Fibroblast of the aortic adventitia (primary cell): ENCODE measurements at regions not wholly inside any gene's neighbourhood (a gene's known extent, or its start where the extent isn't known, plus 50 kb on each side); places are given as distances from the start of the nearest gene placed in this dataset.

Experiments used
- DNase-seq: peaks from one replicate; pipeline ENCODE4 v3.0.0-alpha.2; 2010; ENCODE audit warnings: low read depth
- H3K4me3 ChIP-seq: 2 replicates; pipeline ENCODE4 v1.5.1; 2011; ENCODE audit warnings: low read depth, mild to moderate bottlenecking, control low read depth, low read length, moderate library complexity
- TF ChIP-seq, protein P1 (sequence below): IDR thresholded peaks from 2 replicates; pipeline ENCODE4 v1.5.1; 2011; ENCODE audit warnings: mild to moderate bottlenecking, low read length, control low read depth, inconsistent platforms; ENCODE audit not compliant: insufficient read depth

DNA sequence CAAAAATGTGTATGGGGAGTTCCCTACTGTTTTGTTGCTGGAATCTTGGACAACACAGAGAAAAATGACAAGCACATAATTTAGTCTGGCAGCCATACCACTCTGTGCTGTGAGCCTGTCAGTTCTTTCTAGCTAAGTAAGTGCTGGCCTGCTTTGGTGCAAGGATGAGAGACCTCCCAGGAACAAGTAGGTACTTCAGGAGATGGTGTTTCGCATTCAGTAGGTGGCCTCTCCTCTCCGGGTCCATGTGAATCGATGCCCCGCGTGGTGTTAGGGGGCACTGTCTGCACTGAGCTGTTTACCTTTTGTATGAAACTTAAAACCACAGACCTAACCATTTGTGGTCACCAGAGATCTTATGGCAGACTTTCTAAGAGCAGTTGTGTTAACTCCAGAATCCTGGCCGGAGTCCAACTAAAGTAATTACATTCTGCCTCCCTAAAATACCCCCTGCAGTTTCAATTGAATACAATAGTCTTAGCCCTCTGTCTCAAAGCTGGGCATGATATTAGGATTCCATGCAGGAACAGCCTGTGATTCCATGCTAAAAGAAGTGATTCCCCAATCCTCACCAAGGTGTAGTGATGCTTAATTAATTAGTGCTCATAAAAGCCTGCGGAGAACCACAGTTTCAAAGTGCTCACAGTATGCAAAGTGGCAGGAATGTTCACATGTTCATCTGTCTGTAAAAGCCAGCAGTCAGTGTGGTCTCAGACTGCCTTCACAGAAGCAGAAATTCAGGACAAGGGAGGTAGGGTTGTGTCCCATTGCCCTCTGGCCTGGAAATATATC is 64.2 kb downstream of the LLPH start:
- no peak overlapping the region for H3K4me3 ChIP-seq
- TF ChIP-seq, protein P1, sequence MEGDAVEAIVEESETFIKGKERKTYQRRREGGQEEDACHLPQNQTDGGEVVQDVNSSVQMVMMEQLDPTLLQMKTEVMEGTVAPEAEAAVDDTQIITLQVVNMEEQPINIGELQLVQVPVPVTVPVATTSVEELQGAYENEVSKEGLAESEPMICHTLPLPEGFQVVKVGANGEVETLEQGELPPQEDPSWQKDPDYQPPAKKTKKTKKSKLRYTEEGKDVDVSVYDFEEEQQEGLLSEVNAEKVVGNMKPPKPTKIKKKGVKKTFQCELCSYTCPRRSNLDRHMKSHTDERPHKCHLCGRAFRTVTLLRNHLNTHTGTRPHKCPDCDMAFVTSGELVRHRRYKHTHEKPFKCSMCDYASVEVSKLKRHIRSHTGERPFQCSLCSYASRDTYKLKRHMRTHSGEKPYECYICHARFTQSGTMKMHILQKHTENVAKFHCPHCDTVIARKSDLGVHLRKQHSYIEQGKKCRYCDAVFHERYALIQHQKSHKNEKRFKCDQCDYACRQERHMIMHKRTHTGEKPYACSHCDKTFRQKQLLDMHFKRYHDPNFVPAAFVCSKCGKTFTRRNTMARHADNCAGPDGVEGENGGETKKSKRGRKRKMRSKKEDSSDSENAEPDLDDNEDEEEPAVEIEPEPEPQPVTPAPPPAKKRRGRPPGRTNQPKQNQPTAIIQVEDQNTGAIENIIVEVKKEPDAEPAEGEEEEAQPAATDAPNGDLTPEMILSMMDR: peak; percentile 12
- peak; percentile 72 for DNase-seq

DNA sequence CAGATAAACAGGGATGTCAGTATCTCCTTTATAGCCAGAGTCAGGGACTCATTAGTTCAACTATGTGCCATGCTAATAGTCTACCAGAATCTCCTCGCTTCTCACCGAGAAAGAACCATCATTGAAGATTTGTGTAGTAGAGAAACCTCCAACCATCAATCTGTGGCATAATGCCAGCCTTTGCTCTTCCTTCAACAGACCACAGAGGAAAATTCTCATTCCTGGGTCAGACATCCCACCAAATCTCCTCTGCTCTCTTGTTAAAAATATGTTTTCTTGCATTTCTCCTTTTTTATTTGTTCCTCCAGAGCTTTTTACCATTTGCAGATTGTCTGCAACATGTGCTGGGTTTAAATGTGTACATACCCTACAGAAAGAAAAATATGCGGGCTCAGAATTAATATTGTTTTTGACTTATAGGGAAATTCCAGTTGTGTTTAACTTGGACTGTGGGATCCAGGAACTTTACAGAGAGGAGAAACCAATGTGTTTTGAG is 64.9 kb downstream of the LLPH start:
- peak; percentile 53 for DNase-seq
- TF ChIP-seq, protein P1: no peak
- no peak overlapping the region for H3K4me3 ChIP-seq

DNA sequence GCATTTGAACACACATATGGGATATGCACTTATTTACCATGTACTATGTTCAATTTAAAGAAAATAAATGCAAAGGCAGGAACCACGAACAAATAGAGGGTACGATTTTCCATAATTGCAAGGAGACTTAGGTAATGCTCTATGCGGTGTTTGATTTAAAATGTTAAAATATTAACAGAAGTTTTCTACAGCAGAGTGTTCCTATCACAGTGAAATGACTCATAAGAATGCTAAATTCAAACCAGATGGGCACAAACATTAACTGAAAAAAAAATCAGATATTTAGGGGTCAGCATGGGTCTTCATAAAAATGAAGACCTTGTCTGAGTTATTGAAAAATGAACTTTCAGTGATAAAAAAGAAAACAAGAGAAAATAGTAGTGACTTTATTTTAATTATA is 65.4 kb downstream of the LLPH start:
- TF ChIP-seq, protein P1: no peak
- H3K4me3 ChIP-seq: no peak overlapping the region
- peak; percentile 57 for DNase-seq

DNA sequence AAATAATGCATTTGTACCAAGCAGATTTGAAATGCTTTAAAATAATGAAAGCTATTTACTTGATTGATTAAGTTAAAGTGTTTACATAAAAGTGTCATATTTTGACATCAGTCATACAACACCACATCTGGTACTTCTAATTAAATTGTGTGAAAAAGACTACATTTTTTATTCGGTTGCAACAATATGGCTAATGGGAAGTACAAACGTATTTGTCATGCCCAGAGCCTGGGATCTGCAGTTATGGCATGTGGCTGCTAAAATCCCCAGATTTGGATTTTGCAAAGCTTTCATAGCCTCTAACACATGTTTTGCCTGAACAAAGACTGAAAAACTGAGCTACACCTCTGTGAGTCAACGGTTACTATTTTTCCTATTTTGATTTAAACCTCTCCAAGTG is 66.6 kb downstream of the LLPH start:
- H3K4me3 ChIP-seq: no peak overlapping the region
- DNase-seq: no peak
- TF ChIP-seq, protein P1: no peak

DNA sequence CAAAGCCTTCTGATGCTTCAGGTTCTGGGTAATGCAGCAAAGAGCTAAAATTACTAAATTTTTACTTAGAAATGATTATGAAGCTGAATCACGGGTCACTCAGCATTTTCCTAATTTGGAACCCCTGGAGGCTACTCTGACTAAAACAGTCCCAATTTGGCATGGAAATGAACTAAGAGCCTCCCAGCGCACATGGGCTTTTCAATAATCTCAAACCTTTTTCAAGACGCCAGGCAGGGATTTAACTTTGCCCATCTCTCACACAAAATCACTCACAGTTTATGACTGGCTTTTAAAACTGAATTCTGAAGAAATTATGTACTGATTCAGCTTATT is 68.3 kb downstream of the LLPH start:
- TF ChIP-seq, protein P1: no peak
- DNase-seq: no peak
- no peak overlapping the region for H3K4me3 ChIP-seq

DNA sequence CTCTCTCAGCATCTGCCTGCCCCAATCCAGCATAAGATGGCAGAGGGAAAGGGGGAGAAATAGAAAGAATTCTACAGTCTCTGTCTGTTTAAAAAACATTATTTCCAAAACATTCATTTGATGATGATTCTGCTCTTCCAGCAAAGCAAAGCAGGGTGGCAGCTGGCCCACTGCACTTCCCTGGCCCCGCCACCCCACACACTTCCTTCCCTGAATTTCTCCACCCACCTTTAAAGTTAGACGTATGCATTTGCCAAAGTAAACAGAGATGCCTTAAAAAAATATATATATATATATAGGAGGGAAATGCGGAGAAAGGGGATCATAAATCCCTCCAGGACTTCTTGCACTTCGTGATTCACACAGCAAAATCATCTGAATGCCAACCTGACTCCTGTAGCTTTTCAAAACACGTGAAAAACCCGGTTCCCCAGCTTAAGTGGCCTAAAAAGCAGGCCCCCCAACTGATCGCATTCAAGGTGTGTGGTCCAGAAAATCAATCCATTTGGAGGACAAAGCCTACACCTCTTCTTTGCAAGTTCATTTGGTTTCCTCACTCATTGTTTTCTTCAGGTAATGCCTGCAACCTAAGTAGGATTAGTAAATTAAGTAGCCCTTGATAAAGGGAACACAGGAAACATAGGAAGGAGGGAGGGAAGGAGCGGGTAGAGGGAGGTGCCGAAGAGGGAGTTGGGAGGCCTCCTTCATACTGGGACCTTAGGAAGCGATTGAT is 68.8 kb downstream of the LLPH start:
- H3K4me3 ChIP-seq: no peak overlapping the region
- DNase-seq: no peak
- TF ChIP-seq, protein P1: no peak
